NCI-H1092 (cell line): ENCODE measurements at regions not wholly inside any gene's neighbourhood (a gene's known extent, or its start where the extent isn't known, plus 50 kb on each side); places are given as distances from the start of the nearest gene placed in this dataset.

Source experiments
- DNase-seq: peaks from one replicate; lab custom pipeline; 2025; lab: John Stamatoyannopoulos, UW

DNA sequence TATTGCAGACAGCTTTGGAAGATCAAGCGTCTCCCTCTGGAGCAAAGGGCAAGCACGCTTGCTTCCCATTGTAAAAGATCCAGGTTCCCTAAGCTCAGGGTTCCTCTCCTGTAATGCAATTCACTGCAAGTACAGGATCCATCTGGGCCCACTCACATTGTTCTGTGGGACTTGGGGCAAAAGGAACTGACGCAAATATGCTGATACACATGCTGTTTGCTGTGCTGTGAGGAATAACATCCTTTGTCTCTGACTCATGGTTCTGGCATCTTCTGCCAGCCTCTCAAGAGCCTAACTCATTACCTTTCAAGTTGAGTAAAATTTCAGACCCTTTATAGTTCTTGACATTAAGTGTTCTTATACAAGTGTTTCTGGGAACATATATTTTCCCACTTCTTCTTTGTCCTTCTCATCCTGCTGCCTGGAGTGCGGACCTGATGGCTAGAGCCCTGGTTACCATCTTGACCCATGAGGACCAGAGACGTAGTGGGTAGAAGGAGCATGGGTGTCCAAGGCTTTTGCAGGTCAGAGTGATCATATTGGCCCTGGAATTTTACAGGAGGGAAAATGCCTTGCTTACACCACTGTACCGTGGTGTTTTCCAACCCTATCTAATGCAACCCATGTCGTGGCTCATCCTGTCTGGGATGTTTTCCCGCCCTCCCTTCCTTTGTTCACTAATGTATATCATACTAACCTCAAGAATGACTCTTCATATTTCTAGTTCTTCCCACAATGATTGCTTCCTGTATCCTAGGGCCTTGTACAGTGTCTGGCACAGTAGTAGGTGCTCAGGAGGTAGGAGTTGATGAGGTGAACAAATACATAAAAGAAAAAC, 145.7 kb upstream of the GLI2 start:
- no peak for DNase-seq

DNA sequence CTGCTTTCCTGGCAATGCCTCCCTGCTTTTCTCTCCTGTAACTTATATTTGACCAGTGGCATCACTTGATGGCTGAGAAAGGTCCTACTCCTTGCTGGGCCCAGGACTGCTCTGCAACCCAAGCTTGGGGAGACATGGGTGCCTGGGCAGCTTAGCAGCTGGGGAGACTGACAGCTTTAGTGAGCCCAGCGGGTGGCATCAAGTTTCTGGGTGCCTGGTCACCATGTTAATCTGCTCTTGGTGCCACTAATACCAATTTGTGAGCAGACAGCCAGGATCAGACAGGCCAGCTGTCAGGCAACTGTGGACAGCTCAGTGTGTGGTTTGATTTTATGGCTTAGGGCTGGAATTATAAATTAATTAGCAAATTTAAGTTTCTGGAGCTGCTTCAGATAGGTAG, 144.8 kb upstream of the GLI2 start:
- no peak for DNase-seq

DNA sequence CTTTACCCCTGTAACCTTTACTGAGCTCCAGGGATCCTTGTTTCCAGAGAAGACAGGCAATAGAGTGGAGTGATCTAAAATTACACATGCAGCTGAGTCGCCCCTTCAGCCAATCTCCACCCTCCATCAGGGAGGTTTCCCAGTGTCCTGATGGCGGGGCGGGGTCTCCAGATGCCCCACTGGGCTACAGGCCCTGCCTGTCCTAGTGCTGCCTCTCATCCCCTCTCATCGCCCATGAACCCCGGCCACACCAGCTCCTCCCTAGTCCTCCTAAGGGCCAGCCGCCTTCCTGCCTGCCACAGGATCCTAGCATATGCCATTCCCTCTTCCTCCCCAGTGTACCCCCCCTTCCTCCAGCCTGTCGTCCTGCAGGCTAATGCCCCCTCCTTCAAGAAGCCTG, 144.1 kb upstream of the GLI2 start:
- no peak for DNase-seq

DNA sequence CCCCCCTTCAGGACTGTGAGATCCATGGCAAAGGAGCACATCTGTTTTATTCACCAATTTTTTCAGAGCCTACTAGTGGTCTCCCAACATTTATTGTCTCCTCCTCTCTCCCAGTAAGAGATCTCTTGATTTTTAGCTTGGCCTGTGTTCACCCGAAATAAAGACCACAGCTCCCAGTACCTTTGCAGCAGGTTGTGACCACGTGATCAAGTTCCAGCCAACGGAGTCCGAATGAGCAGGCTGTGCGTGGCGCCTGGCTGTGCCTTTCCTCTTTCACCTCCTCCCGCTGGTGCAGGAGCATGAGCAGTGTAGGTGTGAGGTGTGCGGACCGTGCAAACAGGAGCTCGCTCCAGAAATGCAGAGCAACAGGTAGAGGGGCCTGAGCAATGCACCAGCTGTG, 143.6 kb upstream of the GLI2 start:
- no peak for DNase-seq

DNA sequence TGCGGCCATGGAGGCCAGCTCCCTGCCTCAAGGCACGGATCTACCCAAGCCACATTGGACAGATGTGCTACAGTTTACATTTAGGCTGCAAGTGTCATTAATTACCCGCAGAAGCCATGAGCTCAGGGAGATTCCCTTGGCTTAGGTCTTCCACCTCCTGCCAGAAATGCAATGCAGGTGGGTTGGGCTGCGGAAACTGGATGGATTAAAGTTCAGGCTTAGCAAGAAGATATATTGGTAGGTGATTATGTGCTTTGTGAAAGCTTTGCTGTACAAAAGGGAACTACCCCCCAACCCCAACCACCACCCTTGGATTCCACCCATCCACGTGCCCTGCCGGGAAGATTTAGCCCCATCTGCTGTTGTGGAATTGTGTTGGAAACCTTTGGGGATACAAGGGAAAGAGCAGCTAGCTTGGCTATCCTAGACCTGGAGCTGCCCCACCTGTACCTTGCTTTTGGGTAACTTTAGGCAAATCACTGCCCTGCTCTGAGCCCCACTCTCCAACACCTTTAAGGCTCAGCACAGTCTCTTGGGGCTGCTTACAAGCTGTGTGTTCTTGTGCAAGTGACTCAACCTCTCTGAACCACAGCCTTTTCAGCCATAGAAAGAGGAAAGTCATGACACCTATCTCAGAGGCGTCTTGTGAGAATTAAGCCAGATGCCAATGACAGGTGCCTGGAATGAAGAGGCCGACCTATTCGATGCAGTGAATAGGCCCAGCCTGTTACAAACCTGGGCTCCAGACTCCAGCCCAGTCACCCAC, 141.6 kb upstream of the GLI2 start:
- no peak for DNase-seq

DNA sequence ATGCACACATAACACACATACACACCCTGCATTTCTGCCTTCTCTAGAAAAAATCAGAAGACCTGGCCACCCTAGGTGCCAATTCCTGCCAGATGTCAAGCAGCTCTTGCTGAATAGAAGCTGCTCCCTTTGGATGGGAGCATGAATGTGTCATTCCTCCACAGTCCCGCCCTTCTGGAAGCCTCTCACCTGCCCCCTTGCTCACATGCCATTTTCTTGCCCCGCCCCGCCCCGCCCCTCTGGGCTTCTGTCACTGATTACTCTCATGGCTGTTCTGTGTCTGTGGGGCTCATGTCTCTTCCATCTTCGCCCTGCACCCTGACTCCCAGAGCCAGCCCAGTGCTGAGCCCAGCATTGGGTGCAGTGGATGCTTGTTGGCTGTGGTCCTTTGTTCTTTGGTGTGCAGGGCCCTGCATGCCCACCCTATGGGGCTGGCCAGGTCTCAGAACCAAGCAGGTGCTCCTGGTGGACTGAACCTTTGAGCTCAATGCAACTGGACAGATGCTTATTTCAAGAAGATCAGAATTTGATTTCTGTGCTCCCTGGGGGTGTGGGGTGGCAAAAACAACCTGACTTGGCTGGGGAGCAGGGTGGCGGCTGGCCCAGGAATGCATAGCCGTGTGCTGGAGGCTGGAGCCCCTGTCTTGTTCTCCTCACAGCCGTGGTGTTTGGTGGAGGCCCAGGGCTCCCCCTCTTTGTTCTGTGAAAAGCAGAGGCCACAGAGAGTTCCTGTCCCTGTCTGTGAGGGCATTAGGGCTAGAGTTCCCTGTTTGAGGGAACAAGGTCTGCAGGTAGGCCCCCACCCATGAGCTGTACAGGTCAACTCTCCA, 140.6 kb upstream of the GLI2 start:
- no peak for DNase-seq

DNA sequence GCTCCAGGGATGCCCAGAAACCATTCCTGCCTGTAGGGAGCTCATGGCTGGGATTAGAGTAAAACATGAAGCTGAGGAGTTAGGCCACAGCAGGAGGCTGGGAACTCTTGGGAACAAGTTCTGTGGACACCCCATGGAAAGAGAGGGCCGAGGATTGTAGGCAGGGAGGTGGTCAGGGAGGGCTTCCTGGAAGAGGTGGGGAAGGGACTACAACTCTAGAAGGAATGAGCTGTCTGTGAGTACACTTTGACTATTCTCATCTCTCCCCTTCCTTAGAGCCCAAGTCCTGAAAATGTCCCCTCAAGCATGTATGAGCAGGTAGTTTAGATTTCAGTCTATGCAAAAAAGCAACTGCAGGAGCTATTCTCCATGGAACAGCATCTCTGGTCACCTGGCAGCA, 139.9 kb upstream of the GLI2 start:
- DNase-seq = no peak

DNA sequence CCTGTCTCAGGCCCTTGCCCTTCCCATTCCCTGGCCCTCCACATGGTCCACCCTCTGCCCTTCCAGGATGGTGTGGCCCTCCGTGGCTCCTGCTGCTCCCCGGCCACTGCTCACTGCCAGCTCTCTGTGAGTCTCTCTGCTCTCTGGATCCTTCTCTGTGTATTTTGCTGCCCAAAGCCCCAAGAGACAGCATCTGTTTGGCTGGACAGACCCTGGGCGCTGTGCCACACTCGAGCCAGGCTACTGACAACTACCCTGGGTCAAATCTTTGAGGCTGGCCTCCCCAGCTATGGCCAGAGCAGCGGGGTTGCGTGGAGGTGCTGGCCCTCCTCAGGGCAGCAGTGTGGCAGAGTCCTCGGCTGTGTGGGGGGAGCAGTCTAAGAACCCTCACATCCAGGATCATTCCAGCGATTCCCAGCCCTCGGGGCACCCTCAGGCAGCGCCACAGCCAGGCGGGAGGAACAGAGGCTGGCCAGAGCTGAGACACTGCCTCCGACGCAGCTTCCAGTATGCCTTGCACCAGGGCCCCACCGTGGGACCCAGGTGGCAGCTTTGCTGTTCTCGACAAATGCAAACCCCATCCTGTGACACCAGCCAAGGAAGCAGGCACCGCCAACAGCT, 139.4 kb upstream of the GLI2 start:
- no peak for DNase-seq

DNA sequence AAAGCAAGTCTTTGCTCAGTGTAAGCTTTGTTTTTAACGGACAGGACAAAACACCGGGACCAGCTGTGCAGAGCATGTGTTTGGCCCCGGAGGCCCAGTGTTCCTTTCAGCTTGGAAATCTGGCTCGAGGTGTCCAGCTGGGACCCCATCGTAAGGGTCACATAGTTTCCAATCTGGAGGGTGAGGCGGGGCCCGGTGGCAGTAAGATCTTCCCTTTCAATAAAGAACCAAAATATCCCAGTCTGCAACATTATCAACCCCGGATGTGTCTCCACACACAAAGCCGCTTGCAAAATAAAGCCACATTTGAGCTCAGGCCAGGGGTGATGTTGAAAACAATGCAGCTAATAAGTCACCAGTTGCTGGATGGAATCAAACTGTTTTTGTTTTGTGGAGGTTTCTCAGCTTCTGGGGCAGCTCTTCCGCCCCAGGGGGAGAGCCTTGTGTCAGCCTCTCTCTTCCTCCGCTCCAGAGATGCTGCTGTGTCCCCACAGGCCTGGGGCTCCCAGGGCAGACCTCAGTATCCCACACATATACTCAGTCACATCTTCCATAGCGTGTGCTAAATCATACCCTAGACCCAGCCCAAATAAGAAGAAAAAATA, 138.6 kb upstream of the GLI2 start:
- no peak for DNase-seq

DNA sequence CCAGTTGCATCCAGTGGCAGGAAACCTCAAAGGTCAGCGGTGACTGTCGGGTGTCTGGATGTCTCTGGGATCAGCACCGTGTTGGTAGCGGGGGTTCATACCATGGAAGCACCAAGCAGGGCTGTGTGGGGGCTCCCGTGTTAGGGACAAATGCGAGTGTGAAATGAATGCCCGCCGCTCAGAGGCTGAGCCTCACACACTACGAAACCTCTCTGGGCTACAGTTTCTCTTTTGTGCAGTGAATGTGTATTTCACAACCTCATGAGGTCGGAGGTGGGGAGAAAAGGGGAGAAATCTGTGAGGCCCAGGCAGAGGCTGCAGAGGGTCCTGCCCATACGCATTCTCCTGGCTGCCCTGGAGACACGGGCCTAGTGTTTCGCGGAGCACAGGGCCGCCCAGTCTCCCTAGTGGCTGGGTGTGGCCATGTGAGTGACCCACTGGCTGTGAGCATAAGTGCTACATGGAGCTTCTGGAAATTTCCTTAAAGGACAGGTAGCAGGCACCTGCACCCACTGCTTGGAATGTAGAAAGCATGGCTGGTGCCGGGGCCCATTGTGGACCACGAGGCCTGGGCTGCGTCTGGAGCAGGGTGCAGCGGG, 138.0 kb upstream of the GLI2 start:
- no peak for DNase-seq

DNA sequence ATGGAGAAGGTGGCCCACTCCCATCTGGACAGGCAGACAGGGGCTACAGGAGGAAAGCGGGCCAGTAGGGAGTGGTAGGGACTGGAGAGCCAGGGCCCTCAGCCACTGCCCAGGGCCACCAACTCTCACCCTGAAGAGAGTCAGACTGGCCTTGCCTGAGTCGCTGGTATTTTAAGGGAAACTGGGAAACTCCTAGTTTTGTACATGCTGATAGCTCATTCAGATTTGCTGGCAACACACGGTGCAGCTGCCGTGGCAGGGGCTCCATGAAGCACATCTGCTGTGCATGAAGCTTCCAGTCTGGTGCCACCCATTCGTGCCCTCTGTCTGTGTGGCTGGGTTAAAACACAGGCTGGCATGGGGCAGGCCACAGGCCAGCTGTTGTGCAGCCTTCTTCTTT, 137.3 kb upstream of the GLI2 start:
- no peak for DNase-seq

DNA sequence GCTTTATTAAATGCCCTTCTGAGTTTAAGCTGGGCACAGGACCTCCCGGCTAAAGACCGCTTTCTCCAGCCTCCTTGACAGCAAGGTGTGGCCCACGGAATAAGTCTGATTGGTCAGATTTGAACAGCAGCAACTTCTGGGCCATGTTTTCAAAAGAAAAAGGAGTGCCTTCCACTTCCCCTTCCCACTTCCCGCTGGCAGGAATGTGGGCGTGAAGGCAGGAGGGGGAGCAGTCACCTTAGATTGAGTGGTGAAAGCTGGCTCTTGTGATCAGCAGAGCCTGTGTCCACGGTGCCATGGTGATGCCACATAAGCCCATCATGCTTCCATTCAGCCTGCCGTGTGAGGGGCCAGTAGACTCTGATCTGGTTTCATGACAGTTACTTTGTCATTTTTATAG, 136.6 kb upstream of the GLI2 start:
- no peak for DNase-seq

DNA sequence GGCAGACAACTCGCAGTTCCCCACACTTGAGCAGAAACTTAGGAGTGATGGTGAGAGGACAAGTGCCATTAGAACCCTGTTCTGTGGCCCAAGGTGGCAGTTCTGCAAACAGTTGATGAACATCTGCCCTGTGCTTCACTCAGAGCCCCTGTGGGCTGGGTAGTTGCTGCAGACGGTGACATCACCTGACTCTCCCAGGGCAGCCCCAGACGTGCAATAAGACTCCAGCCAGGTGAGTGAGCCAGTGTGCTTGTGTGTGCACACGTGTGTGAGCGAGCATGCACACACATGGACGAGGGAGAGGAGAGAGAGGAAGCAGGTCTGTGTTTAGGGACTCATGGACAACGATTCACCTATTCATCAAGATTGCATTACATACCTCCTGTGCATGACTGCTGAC, 136.0 kb upstream of the GLI2 start:
- DNase-seq = no peak

DNA sequence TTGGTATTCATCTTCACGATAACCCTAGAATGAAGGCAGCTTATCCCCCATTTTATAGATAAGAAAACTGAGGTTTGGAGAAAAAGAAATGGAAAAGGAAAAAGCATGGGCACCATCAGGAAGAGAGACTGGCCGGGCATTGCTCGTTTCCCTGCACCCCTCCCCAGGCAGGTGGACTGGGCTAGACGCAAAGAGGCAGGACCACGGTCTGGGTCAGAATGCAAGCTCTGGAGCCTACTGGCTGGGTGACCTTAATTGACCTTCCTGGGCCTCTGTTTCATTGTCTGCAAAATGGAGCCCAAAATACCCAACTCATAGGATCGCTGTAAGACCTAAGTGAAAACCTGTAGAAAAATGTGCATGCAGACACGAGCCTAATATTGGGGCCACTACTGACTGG, 135.3 kb upstream of the GLI2 start:
- no peak for DNase-seq

DNA sequence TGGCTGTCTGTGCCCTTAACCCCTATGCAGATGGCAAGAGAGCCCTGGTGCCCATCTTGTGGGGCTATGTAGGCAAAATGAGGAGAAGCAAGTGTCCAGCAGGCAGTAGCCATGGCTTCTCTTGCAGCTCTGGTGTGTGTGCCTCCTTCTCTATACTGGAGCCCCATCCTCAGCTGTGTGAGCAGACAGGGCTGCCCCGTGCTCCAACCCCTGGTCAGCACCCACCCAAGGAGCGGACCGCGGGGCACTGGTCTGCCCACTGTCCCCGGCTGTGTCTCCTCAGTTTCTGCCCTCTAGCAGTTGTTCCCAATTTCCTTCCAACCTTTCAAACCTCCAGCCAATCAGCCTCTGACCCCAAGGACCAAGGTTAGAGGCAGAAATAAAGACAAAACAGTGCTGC, 134.9 kb upstream of the GLI2 start:
- no peak for DNase-seq

DNA sequence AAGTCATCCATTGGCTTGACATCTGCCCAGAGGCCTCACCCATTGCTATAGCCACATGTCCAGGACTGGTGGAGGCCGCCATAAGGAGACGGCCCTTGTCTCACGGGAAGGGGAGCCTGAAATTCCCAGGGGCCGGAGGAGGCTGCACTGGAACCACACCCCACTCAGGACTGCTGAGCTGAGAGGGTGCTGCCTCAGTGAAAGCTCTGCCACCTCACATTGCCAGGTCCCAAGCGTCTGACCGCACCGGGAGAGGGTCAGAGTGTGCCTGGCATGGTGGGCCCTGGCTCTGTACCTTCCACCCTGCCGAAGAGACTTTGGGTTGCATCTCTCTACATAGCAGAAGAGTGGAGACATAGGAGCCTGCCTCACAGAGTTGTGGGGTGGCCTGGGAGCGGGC, 134.1 kb upstream of the GLI2 start:
- DNase-seq = no peak

DNA sequence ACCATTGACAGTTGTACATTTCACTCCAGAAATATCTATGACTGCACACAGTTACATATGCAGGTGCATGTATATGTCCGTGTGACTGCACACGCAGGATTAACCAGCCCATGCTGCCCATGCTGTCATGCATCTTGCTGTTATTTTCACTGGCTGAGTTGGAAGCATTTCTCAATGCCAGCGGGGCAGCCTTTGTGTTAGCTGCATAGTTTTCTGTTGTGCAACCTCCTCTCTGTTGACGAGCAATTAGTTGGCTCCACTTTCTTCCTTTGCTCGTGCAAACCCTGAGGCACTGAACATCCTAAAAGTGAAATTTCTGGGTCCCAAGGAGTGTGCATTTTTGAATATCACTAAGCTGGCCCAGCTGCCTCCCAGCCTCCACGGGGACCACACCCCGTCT, 133.4 kb upstream of the GLI2 start:
- no peak for DNase-seq

DNA sequence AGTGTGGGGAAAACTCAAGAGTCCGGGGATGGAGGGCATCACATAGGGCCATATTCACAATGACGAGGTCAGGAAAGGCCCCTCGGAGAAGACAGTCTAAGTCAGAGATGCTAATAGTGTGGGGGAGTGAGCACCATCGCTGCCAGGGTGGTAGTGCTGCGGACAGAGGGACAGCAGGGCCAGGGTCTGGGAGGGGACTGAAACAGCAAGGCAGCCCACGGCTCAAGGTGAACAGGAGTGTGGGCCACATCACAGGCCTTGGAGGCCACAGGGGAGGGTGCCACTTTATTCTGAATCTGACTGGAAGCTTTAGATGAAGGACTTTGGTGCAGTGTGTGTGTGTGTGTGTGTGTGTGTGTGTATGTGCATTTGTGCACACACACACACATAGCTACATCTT, 130.9 kb upstream of the GLI2 start:
- no peak for DNase-seq

DNA sequence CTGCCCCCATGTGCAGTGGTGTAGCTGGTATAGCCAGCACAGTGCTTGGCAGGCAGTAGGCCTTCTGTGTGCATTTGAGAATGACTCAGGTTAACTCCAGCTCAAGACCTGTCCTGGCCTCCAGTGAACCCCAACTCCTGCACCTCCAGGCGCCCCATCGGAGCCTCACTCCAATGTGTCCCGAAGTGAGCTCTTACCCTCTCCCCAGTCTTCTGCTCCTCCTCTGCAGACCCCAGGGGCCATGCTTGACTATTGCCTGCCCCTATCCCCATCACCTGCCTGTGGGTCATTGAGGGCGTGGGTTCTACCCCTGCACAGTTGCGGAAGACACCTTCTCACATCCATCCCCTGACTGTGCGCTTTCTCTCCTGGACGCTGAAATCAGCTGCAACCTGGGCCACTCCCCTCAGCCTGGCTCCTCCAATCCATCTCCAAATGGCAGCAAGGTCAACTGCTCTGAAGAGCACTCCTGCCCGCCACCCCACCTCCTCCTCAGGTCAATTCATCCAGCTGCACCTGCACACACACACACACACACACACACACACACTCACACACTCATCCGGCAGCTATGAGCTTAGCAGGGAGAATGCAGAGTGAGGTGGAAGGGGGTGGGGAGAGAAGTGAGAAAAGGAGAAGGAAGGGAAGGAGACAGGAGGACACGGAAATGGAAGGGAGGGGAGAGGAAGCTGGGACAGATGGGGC, 130.3 kb upstream of the GLI2 start:
- no peak for DNase-seq

DNA sequence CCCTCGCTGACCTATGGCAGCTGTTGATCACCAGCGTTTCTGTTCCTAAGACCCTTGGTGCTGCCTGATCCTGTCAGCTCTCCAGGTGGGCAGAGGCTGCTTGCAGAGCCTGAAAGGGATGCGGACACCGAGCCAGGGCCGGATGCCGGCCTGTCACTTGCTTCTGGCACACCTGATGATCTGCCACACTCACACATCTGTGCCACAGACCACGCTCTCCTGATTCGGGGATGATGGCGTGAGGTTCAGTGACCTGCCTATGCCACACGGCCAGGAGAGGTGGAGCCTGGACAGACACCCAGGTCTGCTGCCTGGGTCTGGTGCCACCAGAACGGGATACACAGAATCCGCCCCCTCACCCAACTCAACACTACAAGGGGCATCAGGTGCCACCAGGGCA, 129.4 kb upstream of the GLI2 start:
- no peak for DNase-seq

DNA sequence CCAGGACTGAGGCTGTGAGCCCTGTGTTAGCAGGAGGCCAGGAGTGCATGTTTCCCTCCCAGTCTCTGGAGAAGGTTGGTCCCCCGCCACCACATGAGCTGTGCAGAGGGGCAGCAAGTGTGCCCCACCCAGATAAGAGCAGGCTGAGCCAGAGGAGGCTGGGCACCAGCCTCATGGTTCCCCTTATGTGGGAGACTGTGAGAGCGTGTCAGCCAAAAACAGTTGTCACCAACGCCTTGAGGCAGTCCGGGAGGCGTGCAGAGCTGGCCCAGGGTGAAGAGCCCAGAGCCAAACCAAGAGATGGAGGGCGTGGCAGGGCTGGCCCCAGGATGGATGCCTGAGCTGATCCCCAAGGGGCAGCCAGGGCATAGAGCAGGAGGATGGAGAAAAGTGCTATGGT, 128.7 kb upstream of the GLI2 start:
- no peak for DNase-seq
